Sigmoid colon (tissue), 4 donors: ENCODE measurements at regions not wholly inside any gene's neighbourhood (a gene's known extent, or its start where the extent isn't known, plus 50 kb on each side); places are given as distances from the start of the nearest gene placed in this dataset.
"Not testable (repeated sequence)": the region's sequence is repeated elsewhere in the genome, so short reads cannot be mapped to it uniquely, and the experiment has no call there.

Experiments used
- POLR2A ChIP-seq, 2 donors: fragments of 450-650 bp; IDR thresholded peaks; one replicate each; pipeline ENCODE4 v1.6.1; 2016; ENCODE audit warnings: antibody characterized with exemption in 2 of 2, mild to moderate bottlenecking in 2 of 2, moderate library complexity in 2 of 2
- POLR2AphosphoS5 ChIP-seq, 4 donors: sonication (generic); formaldehyde crosslinking; IDR thresholded peaks; one replicate each; pipeline ENCODE4 v1.6.1; 2017; ENCODE audit warnings: antibody characterized with exemption in 4 of 4
- TF ChIP-seq, protein P1 (sequence below), 4 experiments: fragments of 450-650 bp in 3 of 4; fragments of 200-600 bp in 1 of 4; IDR thresholded peaks; one replicate each; pipeline ENCODE4 v1.5.1; 2016 to 2019; ENCODE audit warnings: antibody characterized with exemption in 4 of 4, mild to moderate bottlenecking in 3 of 4, moderate library complexity in 2 of 4

DNA sequence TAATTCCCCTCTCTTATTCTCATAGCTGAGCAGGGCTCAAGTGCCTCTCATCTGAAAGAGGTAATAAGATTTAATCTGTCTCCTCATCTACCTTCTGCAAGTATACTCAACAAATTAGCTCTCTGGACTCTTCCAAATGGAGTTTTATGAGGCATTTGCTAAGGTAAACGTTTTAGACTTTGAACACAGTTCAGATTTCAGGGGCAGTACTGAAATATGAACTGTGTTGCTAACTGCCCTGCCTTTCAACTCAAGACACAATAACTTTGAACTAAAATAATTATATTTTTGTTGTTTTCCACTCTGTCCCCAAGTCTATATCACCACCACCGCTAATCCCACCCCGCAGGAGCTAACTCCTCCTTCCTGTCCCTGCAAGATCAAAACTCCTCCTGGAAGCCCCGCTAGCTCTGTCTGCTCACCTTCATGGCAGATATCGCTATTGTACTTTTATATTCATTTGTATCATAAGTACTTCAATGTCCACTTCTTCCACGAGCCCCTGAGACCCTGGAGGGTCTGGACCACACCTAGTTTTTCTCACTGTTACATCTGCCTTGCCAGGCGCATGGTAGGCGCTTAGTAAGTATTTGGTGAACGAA, 90.7 kb upstream of the DRD5 start:
- TF ChIP-seq, protein P1, sequence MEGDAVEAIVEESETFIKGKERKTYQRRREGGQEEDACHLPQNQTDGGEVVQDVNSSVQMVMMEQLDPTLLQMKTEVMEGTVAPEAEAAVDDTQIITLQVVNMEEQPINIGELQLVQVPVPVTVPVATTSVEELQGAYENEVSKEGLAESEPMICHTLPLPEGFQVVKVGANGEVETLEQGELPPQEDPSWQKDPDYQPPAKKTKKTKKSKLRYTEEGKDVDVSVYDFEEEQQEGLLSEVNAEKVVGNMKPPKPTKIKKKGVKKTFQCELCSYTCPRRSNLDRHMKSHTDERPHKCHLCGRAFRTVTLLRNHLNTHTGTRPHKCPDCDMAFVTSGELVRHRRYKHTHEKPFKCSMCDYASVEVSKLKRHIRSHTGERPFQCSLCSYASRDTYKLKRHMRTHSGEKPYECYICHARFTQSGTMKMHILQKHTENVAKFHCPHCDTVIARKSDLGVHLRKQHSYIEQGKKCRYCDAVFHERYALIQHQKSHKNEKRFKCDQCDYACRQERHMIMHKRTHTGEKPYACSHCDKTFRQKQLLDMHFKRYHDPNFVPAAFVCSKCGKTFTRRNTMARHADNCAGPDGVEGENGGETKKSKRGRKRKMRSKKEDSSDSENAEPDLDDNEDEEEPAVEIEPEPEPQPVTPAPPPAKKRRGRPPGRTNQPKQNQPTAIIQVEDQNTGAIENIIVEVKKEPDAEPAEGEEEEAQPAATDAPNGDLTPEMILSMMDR (IDR thresholded peaks at IDR 0.05): not testable (repeated sequence)
- TF ChIP-seq POLR2AphosphoS5, POLR2A (IDR thresholded peaks at IDR 0.05): not testable (repeated sequence)
